ENCODE measurements at regions not wholly inside any gene's neighbourhood (a gene's known extent, or its start where the extent isn't known, plus 50 kb on each side); places are given as distances from the start of the nearest gene placed in this dataset.

DNA sequence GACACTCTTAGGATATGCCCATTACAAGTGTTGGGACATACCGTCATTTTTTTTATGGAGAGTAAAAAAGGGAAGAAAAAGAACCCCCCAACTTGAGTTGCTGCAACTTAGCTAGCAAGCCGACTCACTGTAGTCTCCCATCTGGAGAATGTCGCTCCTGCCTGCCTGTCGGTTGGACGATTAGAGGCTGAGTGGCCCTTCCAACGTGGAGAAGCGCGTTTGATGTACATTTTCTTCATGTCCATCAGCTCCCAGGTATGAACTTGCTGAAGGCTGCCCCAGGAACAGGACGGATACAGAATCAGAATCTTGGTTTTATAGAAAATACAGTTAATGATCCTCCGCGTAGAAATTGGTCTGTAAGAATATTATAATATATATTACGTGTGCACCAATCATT lies 189.0 kb upstream of the SOX1 start:
- H3K27ac ChIP-seq, result no peak overlapping the region
- H3K4me3 ChIP-seq, result no peak overlapping the region
- DNase-seq, result no peak
- H3K36me3 ChIP-seq, result no peaks in the 10 kb centered on the region
- no peaks in the 10 kb centered on the region for H3K4me1 ChIP-seq
- ATAC-seq, result no peak
- H3K9me3 ChIP-seq, result peaks cover 0 to 5% (median 0%) of the 10 kb centered on the region in 12 donors
- peaks cover 0 to 20% (median 0%) of the 10 kb centered on the region in 9 donors for H3K27me3 ChIP-seq
- TF ChIP-seq POLR2A (IDR thresholded peaks at IDR 0.05) (no peak), CTCF (IDR thresholded peaks at IDR 0.05) (no peak)
- 72 to 81% (median 76%) methylated on average over 12 of the region's 12 CpGs for WGBS, 4 donors
- intact Hi-C loops (cut with DNase I), result no loop called here

- WGBS, 4 donors, result 38 to 68% (median 59%) methylated on average over 5 of the region's 5 CpGs
- no peaks in the 10 kb centered on the region for H3K4me1 ChIP-seq
- H3K27ac ChIP-seq, result no peak overlapping the region
- H3K4me3 ChIP-seq, result no peak overlapping the region
- intact Hi-C loops (cut with DNase I), result no loop called here
- peaks cover 0 to 18% (median 0%) of the 10 kb centered on the region in 9 donors for H3K27me3 ChIP-seq
- DNase-seq (no peak), ATAC-seq (no peak)
- peaks cover 0 to 5% (median 0%) of the 10 kb centered on the region in 12 donors for H3K9me3 ChIP-seq
- H3K36me3 ChIP-seq, result no peaks in the 10 kb centered on the region
- TF ChIP-seq POLR2A (IDR thresholded peaks at IDR 0.05), result no peak
- TF ChIP-seq CTCF (IDR thresholded peaks at IDR 0.05), result no peak
Measured at GRCh38 chr13:111879719-111880118, 187.2 kb upstream of the SOX1 start.

DNA sequence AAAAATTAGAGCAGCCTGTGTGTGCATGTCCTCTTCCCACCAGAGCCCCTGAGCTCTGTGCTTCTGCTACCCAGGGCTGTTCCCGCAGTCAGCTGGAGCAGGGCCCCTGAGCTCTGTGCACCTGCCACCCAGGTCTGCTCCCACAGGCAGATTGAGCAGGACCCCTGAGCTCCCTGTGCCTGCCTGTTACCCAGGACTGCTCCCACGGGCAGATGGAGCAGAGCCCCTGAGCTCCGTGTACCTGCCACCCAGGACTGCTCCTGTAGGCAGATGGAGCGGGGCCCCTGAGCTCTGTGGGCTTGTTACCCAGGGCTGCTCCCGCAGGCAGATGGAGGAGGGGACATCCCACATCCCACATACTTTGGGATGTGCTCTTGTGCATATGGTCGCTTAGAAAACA lies 186.8 kb upstream of the SOX1 start:
- peaks cover 0 to 18% (median 0%) of the 10 kb centered on the region in 9 donors for H3K27me3 ChIP-seq
- 56 to 69% (median 60%) methylated on average over 4 to 6 of the region's 6 CpGs for WGBS, 4 donors
- DNase-seq, result no peak
- no peaks in the 10 kb centered on the region for H3K4me1 ChIP-seq
- intact Hi-C loops (cut with DNase I), result no loop called here
- no peaks in the 10 kb centered on the region for H3K36me3 ChIP-seq
- no peak for ATAC-seq
- no peak overlapping the region for H3K27ac ChIP-seq
- TF ChIP-seq CTCF (IDR thresholded peaks at IDR 0.05), result no peak
- no peak for TF ChIP-seq POLR2A (IDR thresholded peaks at IDR 0.05)
- H3K9me3 ChIP-seq, result peaks cover 0 to 5% (median 0%) of the 10 kb centered on the region in 12 donors
- no peak overlapping the region for H3K4me3 ChIP-seq

DNA sequence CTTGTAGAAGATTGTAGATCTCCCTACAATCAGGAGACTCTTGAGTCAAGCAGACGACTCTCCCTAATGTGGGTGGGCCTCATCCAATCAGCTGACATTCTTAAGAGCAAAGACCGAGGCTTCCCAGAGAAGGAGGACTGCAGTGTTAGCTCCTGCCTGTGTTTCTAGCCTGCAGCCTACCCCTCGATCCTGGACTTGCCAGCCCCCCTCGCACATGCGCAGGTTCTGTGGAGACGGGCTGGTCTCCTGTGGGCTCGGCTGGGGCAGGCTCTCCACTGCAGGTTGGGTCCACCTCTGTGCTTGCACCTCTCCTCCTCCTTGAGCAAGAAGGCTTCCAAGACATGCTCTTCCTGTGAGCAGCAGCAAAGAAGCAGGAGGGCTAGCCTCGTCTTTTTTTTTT lies 185.2 kb upstream of the SOX1 start:
- TF ChIP-seq POLR2A (IDR thresholded peaks at IDR 0.05), result no peak
- no peak for TF ChIP-seq CTCF (IDR thresholded peaks at IDR 0.05)
- H3K9me3 ChIP-seq, result peaks cover 0 to 5% (median 0%) of the 10 kb centered on the region in 12 donors
- H3K4me3 ChIP-seq, result no peak overlapping the region
- intact Hi-C loops (cut with DNase I), result no loop called here
- no peak overlapping the region for H3K27ac ChIP-seq
- H3K27me3 ChIP-seq, result peaks cover 0 to 18% (median 0%) of the 10 kb centered on the region in 9 donors
- no peaks in the 10 kb centered on the region for H3K36me3 ChIP-seq
- DNase-seq, result no peak
- no peaks in the 10 kb centered on the region for H3K4me1 ChIP-seq
- no peak for ATAC-seq
- WGBS, 4 donors, result 81 to 88% (median 86%) methylated on average over 7 to 8 of the region's 8 CpGs
